Panc1 (cell line): ENCODE measurements at regions not wholly inside any gene's neighbourhood (a gene's known extent, or its start where the extent isn't known, plus 50 kb on each side); places are given as distances from the start of the nearest gene placed in this dataset.

Experiments used
- ATAC-seq: fragments of 200-7000 bp; cut with Tn5 transposase; 2 replicates; pipeline ENCODE4 v1.9.1; 2020; ENCODE audit warnings: mild to moderate bottlenecking, moderate library complexity
- BruUV-seq: library from RNA; stranded (reverse); fragments of 400-500 nt; replicated peaks from 2 replicates; lab custom pipeline; 2021; lab: Mats Ljungman, UMichigan
- CTCF ChIA-PET: fragments of 300-600 bp; sonication (Branson Sonifier 250); formaldehyde crosslinking; loops from one replicate; lab custom pipeline; 2022; ENCODE audit warnings: antibody characterized with exemption; lab: Charles Lee
- POLR2A ChIA-PET: fragments of 300-600 bp; sonication (Branson Sonifier 250); formaldehyde crosslinking; loops from one replicate; lab custom pipeline; 2022; ENCODE audit warnings: antibody characterized with exemption; lab: Charles Lee
- DNase-seq: peaks from one replicate; pipeline ENCODE4 v3.0.0-alpha.2; 2010; ENCODE audit warnings: low read depth, low spot score
- H3K27ac ChIP-seq: 2 replicates; pipeline ENCODE4 v1.5.1; 2011; ENCODE audit warnings: mild to moderate bottlenecking, low read length, inconsistent platforms
- H3K27me3 ChIP-seq: fragments of 200-500 bp; sonication (Bioruptor generic); 2 replicates; pipeline ENCODE4 v1.6.0; 2014; ENCODE audit warnings: low read length, inconsistent platforms; ENCODE audit not compliant: control insufficient read depth, insufficient read depth
- H3K36me3 ChIP-seq: fragments of 200-500 bp; sonication (Bioruptor generic); 2 replicates; pipeline ENCODE4 v1.5.1; 2014; ENCODE audit warnings: inconsistent platforms, mild to moderate bottlenecking, low read length, moderate library complexity; ENCODE audit not compliant: control insufficient read depth, insufficient read depth
- H3K4me1 ChIP-seq: 2 replicates; pipeline ENCODE4 v1.5.1; 2011; ENCODE audit warnings: inconsistent platforms, mild to moderate bottlenecking, low read length, moderate library complexity; ENCODE audit not compliant: control insufficient read depth, insufficient read depth
- H3K4me3 ChIP-seq, 2 experiments: 2 replicates each; pipeline ENCODE4 v1.5.1; 2011 to 2012; ENCODE audit warnings: low read depth in 2 of 2, low read length in 2 of 2, mild to moderate bottlenecking in 2 of 2, inconsistent platforms in 1 of 2, moderate library complexity in 1 of 2
- H3K9me3 ChIP-seq: fragments of 200-500 bp; sonication (Bioruptor generic); 2 replicates; pipeline ENCODE4 v1.5.1; 2014; ENCODE audit warnings: low read depth, mild to moderate bottlenecking, inconsistent platforms, low read length, moderate library complexity; ENCODE audit not compliant: control insufficient read depth, insufficient read depth
- CTCF ChIP-seq: fragments of 450-650 bp; IDR thresholded peaks from 2 replicates; pipeline ENCODE4 v1.5.1; 2017; ENCODE audit warnings: mild to moderate bottlenecking
- POLR2AphosphoS5 ChIP-seq: IDR thresholded peaks from 2 replicates; pipeline ENCODE4 v1.6.1; 2012; ENCODE audit warnings: mild to moderate bottlenecking, low read depth, low read length, moderate library complexity
- REST ChIP-seq, 2 experiments: IDR thresholded peaks; 2 replicates each; pipeline ENCODE4 v1.6.1; 2011 to 2012; ENCODE audit warnings: low read depth in 2 of 2, control low read depth in 1 of 2, low read length in 1 of 2, mild to moderate bottlenecking in 1 of 2, moderate library complexity in 1 of 2; ENCODE audit not compliant: insufficient read depth in 1 of 2
- SIN3A ChIP-seq: IDR thresholded peaks from 2 replicates; pipeline ENCODE4 v1.6.1; 2012; ENCODE audit warnings: low read depth, mild to moderate bottlenecking, low read length, moderate library complexity, borderline replicate concordance; ENCODE audit not compliant: insufficient read depth
- TCF7L2 ChIP-seq: IDR thresholded peaks from 2 replicates; pipeline ENCODE4 v1.6.1; 2011; ENCODE audit warnings: mild to moderate bottlenecking, low read depth, low read length, inconsistent platforms
- in situ Hi-C: cut with HindIII; loops from 2 replicates; pipeline ENCODE4 v1.10.0; 2016; ENCODE audit warnings: low sequenced_read_pairs, low pct_unique_long_range_greater_than_20kb
- intact Hi-C: fragments of 100-400 bp; cut with micrococcal nuclease; formaldehyde crosslinking; loops from one replicate; pipeline ENCODE4 v1.10.0; 2022; ENCODE audit not compliant: unreplicated experiment

GRCh38 chr2:3913166-3913565, 209.8 kb downstream of the DCDC2C start:
- in situ Hi-C loops = no loop called here

GRCh38 chr2:3914241-3914640, 210.9 kb downstream of the DCDC2C start:
- H3K9me3 ChIP-seq = no peaks in the 10 kb centered on the region
- no peaks in the 10 kb centered on the region; the same call in 1 of the 2 replicates for H3K27me3 ChIP-seq
- TF ChIP-seq POLR2AphosphoS5 (no peak), REST (IDR thresholded peaks at IDR 0.05; ENCODE audit: insufficient read depth in 1 of 2, low read depth in 2 of 2, low read length in 1 of 2) (no peak), CTCF (no peak), TCF7L2 (no peak), SIN3A (no peak)
- in situ Hi-C loops = no loop called here
- ATAC-seq = no peak
- H3K36me3 ChIP-seq = no peaks in the 10 kb centered on the region
- no TSS peak for BruUV-seq
- ChIA-PET CTCF (no interaction called here), POLR2A (no interaction called here)
- no peak overlapping the region for H3K4me3 ChIP-seq
- intact Hi-C loops = no loop called here
- no peak overlapping the region for H3K27ac ChIP-seq
- no peaks in the 10 kb centered on the region for H3K4me1 ChIP-seq
- DNase-seq = no peak

More at GRCh38 chr2:3913166-3913565, 209.8 kb downstream of the DCDC2C start:
- Histone ChIP-seq H3K9me3 (no peaks in the 10 kb centered on the region), H3K4me1 (no peaks in the 10 kb centered on the region), H3K36me3 (no peaks in the 10 kb centered on the region), H3K27ac (no peak overlapping the region), H3K4me3 (no peak overlapping the region), H3K27me3 (no peaks in the 10 kb centered on the region; the same call in 1 of the 2 replicates)
- CTCF ChIA-PET = no interaction called here
- TF ChIP-seq SIN3A = no peak
- TF ChIP-seq TCF7L2 = no peak
- no peak for TF ChIP-seq REST (IDR thresholded peaks at IDR 0.05; ENCODE audit: insufficient read depth in 1 of 2, low read depth in 2 of 2, low read length in 1 of 2)
- TF ChIP-seq CTCF = no peak
- no peak for TF ChIP-seq POLR2AphosphoS5
- DNase-seq (no peak), ATAC-seq (no peak)
- BruUV-seq = no TSS peak
- intact Hi-C loops = no loop called here
- POLR2A ChIA-PET = no interaction called here
